HG03025 (cell line): ENCODE measurements at regions not wholly inside any gene's neighbourhood (a gene's known extent, or its start where the extent isn't known, plus 50 kb on each side); places are given as distances from the start of the nearest gene placed in this dataset.
"Not testable (repeated sequence)": the region's sequence is repeated elsewhere in the genome, so short reads cannot be mapped to it uniquely, and the experiment has no call there.

Source experiments
- ATAC-seq: cut with Tn5 transposase; IDR thresholded peaks from one replicate; pipeline ENCODE4 v1.9.1; 2021; ENCODE audit warnings: mild to moderate bottlenecking, moderate library complexity; ENCODE audit not compliant: unreplicated experiment, low FRiP score

- no peak for ATAC-seq
Observed at GRCh38 chr17:72463287-72464102, 342.7 kb downstream of the SOX9 start.

GRCh38 chr17:72464221-72464620, 343.4 kb downstream of the SOX9 start:
- not testable (repeated sequence) for ATAC-seq

GRCh38 chr17:72465191-72466024, 344.6 kb downstream of the SOX9 start:
- no peak for ATAC-seq

- ATAC-seq: peak; percentile 79
Observed at GRCh38 chr17:72466199-72466598, 345.4 kb downstream of the SOX9 start.

GRCh38 chr17:72466606-72467005, 345.8 kb downstream of the SOX9 start:
- no peak for ATAC-seq

- ATAC-seq: no peak
Observed at GRCh38 chr17:72467841-72468653, 347.2 kb downstream of the SOX9 start.

- ATAC-seq: no peak
Observed at GRCh38 chr17:72468841-72469240, 348.0 kb downstream of the SOX9 start.

GRCh38 chr17:72470121-72470705, 349.4 kb downstream of the SOX9 start:
- ATAC-seq: no peak

- ATAC-seq: no peak
Observed at GRCh38 chr17:72470734-72471133, 349.9 kb downstream of the SOX9 start.

- ATAC-seq: no peak
Observed at GRCh38 chr17:72471296-72471695, 350.5 kb downstream of the SOX9 start.

DNA sequence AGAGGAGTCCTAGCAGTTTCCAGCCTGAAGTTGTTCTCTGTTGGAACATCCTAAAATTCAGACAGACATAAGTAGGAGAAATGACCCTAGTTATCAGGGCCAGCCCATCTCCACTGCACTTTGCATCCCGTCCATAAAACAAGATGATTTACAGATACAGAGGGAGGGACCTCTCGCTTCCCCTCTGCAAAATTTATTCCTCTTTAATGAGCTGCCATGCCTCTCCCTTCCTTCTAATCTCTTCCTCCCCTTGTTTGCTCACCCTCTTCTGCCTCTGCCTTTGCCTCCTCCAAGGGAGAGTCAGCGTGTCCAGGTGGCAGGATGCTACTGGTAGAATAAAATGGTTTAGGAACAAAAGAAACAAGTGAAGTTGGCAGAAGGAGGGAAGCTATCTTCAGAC, 351.3 kb downstream of the SOX9 start:
- no peak for ATAC-seq

- ATAC-seq: not testable (repeated sequence)
Observed at GRCh38 chr17:72472853-72473390, 352.1 kb downstream of the SOX9 start.

DNA sequence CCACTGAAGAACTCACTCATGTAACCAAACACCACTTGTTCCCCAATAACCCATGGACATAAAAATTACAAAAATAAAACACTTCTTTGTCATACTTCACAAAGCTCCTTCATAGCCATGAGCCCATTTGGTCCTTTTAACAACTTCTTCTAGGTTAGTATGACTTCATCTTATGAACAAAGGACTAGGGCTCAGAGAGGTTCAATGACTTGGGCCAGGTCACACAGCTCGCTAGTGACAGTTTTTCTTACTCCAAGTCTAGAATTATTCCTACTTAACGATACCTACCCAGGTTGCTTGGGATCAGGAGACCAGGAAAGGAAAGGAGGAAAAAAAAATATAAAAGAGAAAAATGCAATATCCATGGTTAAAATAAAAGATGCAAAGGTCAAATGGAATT, 353.4 kb downstream of the SOX9 start:
- no peak for ATAC-seq

GRCh38 chr17:72474719-72475477, 354.1 kb downstream of the SOX9 start:
- no peak for ATAC-seq

DNA sequence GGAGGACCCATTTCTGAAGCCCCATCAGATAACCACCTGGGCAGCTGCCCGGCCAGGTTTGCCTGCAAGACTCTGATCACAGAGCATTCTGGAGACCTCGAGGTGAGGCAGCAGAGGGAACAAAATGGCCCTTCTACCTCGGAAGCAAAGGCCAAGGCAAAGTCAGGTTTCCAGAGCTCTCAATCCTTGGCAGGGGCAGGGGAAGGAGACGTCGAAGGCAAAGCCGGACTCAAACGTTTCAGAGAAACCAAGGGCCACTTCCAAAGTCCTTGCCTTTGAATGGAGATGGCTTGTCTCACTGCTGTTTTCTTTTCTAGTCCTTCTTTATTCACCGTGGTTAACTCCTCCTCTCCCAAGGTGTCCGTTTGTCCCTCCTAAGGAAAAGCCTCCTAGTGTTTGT, 355.3 kb downstream of the SOX9 start:
- no peak for ATAC-seq

DNA sequence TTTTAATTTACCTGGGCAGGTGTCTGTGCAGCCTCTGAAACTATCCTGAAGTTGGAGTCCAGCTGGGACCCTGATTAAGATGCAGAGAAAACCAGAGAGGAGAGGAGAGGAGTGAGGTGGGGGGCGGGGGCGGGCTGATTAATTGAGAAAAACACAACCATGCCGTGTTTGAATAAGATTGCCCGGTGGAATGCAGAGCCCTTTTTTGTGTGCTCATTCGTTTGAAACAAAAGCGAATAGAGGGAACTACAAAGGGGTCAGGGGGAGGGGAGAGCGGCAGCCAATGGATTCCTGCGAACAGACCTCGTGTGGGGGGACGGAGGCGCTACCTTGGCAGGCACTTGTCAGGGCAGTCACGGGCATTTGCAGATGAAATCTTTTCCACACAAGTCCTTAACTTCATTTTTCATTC, 355.8 kb downstream of the SOX9 start:
- no peak for ATAC-seq

DNA sequence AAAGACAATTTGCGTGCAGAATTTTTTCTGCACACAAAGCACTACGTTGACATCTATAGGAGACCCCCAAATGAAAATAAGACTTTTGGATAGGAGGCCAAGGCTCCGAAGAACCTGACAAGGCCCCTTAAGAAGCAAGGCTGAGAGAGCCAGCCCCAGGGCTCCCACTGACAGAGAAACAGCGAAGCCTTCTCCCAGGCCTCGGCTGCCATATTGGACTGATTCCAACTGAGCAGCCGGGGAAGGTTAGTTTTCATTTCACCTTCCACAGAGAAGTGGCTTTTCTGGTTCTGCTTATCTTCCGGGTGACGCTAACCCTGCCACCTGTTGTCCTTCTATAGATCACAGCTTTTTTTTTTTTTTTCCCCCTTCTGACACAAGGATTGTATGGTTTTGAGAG, 356.7 kb downstream of the SOX9 start:
- no peak for ATAC-seq

GRCh38 chr17:72479113-72479512, 358.3 kb downstream of the SOX9 start:
- ATAC-seq: no peak

DNA sequence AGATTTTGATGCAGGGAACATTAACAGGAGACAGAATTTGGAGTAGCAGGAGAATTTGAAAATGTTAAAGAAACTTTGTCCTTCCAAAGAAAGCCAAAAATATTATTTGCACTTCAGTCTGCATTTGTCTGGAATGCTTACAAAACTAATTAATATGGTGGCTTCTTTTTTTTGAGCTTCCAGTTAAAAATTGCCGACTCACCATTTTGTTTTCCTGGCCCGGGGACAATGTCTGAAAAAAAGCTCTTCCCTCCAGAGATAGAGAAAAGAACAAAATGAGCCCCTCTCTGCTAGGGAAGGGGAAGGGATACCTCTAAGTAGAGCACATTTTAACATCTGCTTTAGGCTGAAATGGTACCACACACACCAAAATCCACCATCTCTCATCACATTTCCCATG, 360.8 kb downstream of the SOX9 start:
- no peak for ATAC-seq
